BLaER1 (cell line): ENCODE measurements at regions not wholly inside any gene's neighbourhood (a gene's known extent, or its start where the extent isn't known, plus 50 kb on each side); places are given as distances from the start of the nearest gene placed in this dataset.

ENCODE experiments used
- H3K27ac ChIP-seq: shearing (Covaris generic); formaldehyde crosslinking; 2 replicates; pipeline ENCODE4 v1.8.1; 2022
- H3K27me3 ChIP-seq: shearing (Covaris generic); formaldehyde crosslinking; 2 replicates; pipeline ENCODE4 v1.8.1; 2022
- H3K36me3 ChIP-seq: shearing (Covaris generic); formaldehyde crosslinking; 2 replicates; pipeline ENCODE4 v1.8.1; 2022
- H3K4me1 ChIP-seq: shearing (Covaris generic); formaldehyde crosslinking; 2 replicates; pipeline ENCODE4 v1.8.1; 2022
- H3K4me2 ChIP-seq: shearing (Covaris generic); formaldehyde crosslinking; 2 replicates; pipeline ENCODE4 v1.8.1; 2022
- H3K4me3 ChIP-seq: shearing (Covaris generic); formaldehyde crosslinking; 2 replicates; pipeline ENCODE4 v1.8.1; 2022
- H3K9ac ChIP-seq: shearing (Covaris generic); formaldehyde crosslinking; 2 replicates; pipeline ENCODE4 v1.8.1; 2022
- H3K9me3 ChIP-seq: shearing (Covaris generic); formaldehyde crosslinking; 2 replicates; pipeline ENCODE4 v1.8.1; 2022
- H4K20me1 ChIP-seq: shearing (Covaris generic); formaldehyde crosslinking; 2 replicates; pipeline ENCODE4 v1.8.1; 2022
- Cebpa-rat ChIP-seq: shearing (Covaris generic); IDR thresholded peaks from 2 replicates; pipeline ENCODE4 v1.8.1; 2022

GRCh38 chr6:147136057-147136456 lies 68.2 kb upstream of the STXBP5 start:
- H3K4me3 ChIP-seq: no peak overlapping the region
- TF ChIP-seq Cebpa-rat: no peak

GRCh38 chr6:147137986-147138385 lies 66.2 kb upstream of the STXBP5 start:
- H3K4me3 ChIP-seq: no peak overlapping the region
- no peak overlapping the region for H3K27ac ChIP-seq
- no peak overlapping the region for H3K9ac ChIP-seq
- no peaks in the 10 kb centered on the region for H3K36me3 ChIP-seq
- no peak overlapping the region for H3K4me2 ChIP-seq
- H4K20me1 ChIP-seq: no peaks in the 10 kb centered on the region
- no peaks in the 10 kb centered on the region for H3K27me3 ChIP-seq
- H3K4me1 ChIP-seq: no peaks in the 10 kb centered on the region
- no peak for TF ChIP-seq Cebpa-rat
- H3K9me3 ChIP-seq: no peaks in the 10 kb centered on the region

More at GRCh38 chr6:147136057-147136456, 68.2 kb upstream of the STXBP5 start:
- Histone ChIP-seq H3K27ac (no peak overlapping the region), H3K27me3 (no peaks in the 10 kb centered on the region), H3K9ac (no peak overlapping the region), H3K36me3 (no peaks in the 10 kb centered on the region), H4K20me1 (no peaks in the 10 kb centered on the region), H3K9me3 (no peaks in the 10 kb centered on the region), H3K4me1 (no peaks in the 10 kb centered on the region), H3K4me2 (no peak overlapping the region)

- no peak overlapping the region for H3K9ac ChIP-seq
- H3K27me3 ChIP-seq: no peaks in the 10 kb centered on the region
- no peaks in the 10 kb centered on the region for H3K9me3 ChIP-seq
- H3K4me2 ChIP-seq: no peak overlapping the region
- TF ChIP-seq Cebpa-rat: no peak
- no peaks in the 10 kb centered on the region for H3K36me3 ChIP-seq
- H3K27ac ChIP-seq: no peak overlapping the region
- no peaks in the 10 kb centered on the region for H4K20me1 ChIP-seq
- H3K4me3 ChIP-seq: no peak overlapping the region
- H3K4me1 ChIP-seq: no peaks in the 10 kb centered on the region
Measured at GRCh38 chr6:147138835-147139234, 65.4 kb upstream of the STXBP5 start.

GRCh38 chr6:147141711-147142308 lies 62.4 kb upstream of the STXBP5 start:
- no peak overlapping the region for H3K9ac ChIP-seq
- H3K27ac ChIP-seq: no peak overlapping the region
- no peaks in the 10 kb centered on the region for H4K20me1 ChIP-seq
- H3K4me3 ChIP-seq: no peak overlapping the region
- H3K9me3 ChIP-seq: no peaks in the 10 kb centered on the region
- no peak overlapping the region for H3K4me2 ChIP-seq
- H3K36me3 ChIP-seq: no peaks in the 10 kb centered on the region
- no peaks in the 10 kb centered on the region for H3K4me1 ChIP-seq
- no peaks in the 10 kb centered on the region for H3K27me3 ChIP-seq
- TF ChIP-seq Cebpa-rat: no peak

GRCh38 chr6:147142684-147143245 lies 61.5 kb upstream of the STXBP5 start:
- Histone ChIP-seq H3K27ac (no peak overlapping the region), H3K4me1 (no peaks in the 10 kb centered on the region), H3K36me3 (no peaks in the 10 kb centered on the region), H3K4me3 (no peak overlapping the region), H3K9me3 (no peaks in the 10 kb centered on the region), H3K27me3 (no peaks in the 10 kb centered on the region), H3K9ac (no peak overlapping the region), H4K20me1 (no peaks in the 10 kb centered on the region), H3K4me2 (no peak overlapping the region)
- no peak for TF ChIP-seq Cebpa-rat

- no peak overlapping the region for H3K9ac ChIP-seq
- no peaks in the 10 kb centered on the region for H3K36me3 ChIP-seq
- no peaks in the 10 kb centered on the region for H3K4me1 ChIP-seq
- no peak overlapping the region for H3K4me3 ChIP-seq
- no peaks in the 10 kb centered on the region for H3K27me3 ChIP-seq
- TF ChIP-seq Cebpa-rat: no peak
- no peaks in the 10 kb centered on the region for H4K20me1 ChIP-seq
- H3K4me2 ChIP-seq: no peak overlapping the region
- H3K27ac ChIP-seq: no peak overlapping the region
- H3K9me3 ChIP-seq: no peaks in the 10 kb centered on the region
Measured at GRCh38 chr6:147149092-147149491, 55.1 kb upstream of the STXBP5 start.

GRCh38 chr6:147149826-147150225 lies 54.4 kb upstream of the STXBP5 start:
- Histone ChIP-seq H3K4me2 (no peak overlapping the region), H3K4me1 (no peaks in the 10 kb centered on the region)

GRCh38 chr6:147150293-147150692 lies 53.9 kb upstream of the STXBP5 start:
- no peak for TF ChIP-seq Cebpa-rat
- H3K27ac ChIP-seq: no peak overlapping the region
- H3K27me3 ChIP-seq: no peaks in the 10 kb centered on the region
- no peak overlapping the region for H3K4me2 ChIP-seq
- no peak overlapping the region for H3K4me3 ChIP-seq
- no peaks in the 10 kb centered on the region for H3K4me1 ChIP-seq
- H3K9me3 ChIP-seq: no peaks in the 10 kb centered on the region
- H3K9ac ChIP-seq: no peak overlapping the region
- no peaks in the 10 kb centered on the region for H3K36me3 ChIP-seq
- H4K20me1 ChIP-seq: no peaks in the 10 kb centered on the region

More at GRCh38 chr6:147149826-147150225, 54.4 kb upstream of the STXBP5 start:
- H3K36me3 ChIP-seq: no peaks in the 10 kb centered on the region
- no peak for TF ChIP-seq Cebpa-rat
- no peaks in the 10 kb centered on the region for H4K20me1 ChIP-seq
- no peaks in the 10 kb centered on the region for H3K9me3 ChIP-seq
- no peak overlapping the region for H3K27ac ChIP-seq
- H3K27me3 ChIP-seq: no peaks in the 10 kb centered on the region
- no peak overlapping the region for H3K4me3 ChIP-seq
- no peak overlapping the region for H3K9ac ChIP-seq
